Astrocyte (in vitro differentiated cells and primary cell): ENCODE measurements at regions not wholly inside any gene's neighbourhood (a gene's known extent, or its start where the extent isn't known, plus 50 kb on each side); places are given as distances from the start of the nearest gene placed in this dataset.

Source experiments
- DNase-seq: peaks from one replicate; pipeline ENCODE4 v3.0.0-alpha.2; 2010; ENCODE audit warnings: low read depth
- FAIRE-seq: peaks from 2 replicates; lab custom pipeline; 2011; peaks lifted over from hg19 to GRCh38; lab: Jason Lieb, UNC
- H2AFZ ChIP-seq: 2 replicates; pipeline ENCODE4 v1.6.0; 2012; ENCODE audit warnings: low read depth, low read length, inconsistent platforms
- H3K27ac ChIP-seq: 2 replicates; pipeline ENCODE4 v1.5.1; 2011; ENCODE audit warnings: low read depth, low read length, inconsistent platforms
- H3K27me3 ChIP-seq: 2 replicates; pipeline ENCODE4 v1.6.0; 2011; ENCODE audit warnings: low read length, inconsistent platforms; ENCODE audit not compliant: insufficient read depth
- H3K36me3 ChIP-seq: 2 replicates; pipeline ENCODE4 v1.5.1; 2011; ENCODE audit warnings: low read length, inconsistent platforms; ENCODE audit not compliant: insufficient read depth
- H3K4me1 ChIP-seq: 2 replicates; pipeline ENCODE4 v1.5.1; 2011; ENCODE audit warnings: low read length, inconsistent platforms; ENCODE audit not compliant: insufficient read depth
- H3K4me2 ChIP-seq: 2 replicates; pipeline ENCODE4 v1.6.0; 2012; ENCODE audit warnings: low read length, inconsistent platforms
- H3K4me3 ChIP-seq: 2 replicates; pipeline ENCODE4 v1.5.1; 2011; ENCODE audit warnings: low read depth, mild to moderate bottlenecking, low read length, inconsistent platforms; ENCODE audit not compliant: insufficient read depth
- H3K79me2 ChIP-seq: 2 replicates; pipeline ENCODE4 v1.6.0; 2012; ENCODE audit warnings: mild to moderate bottlenecking, low read length, inconsistent platforms; ENCODE audit not compliant: insufficient read depth
- H3K9ac ChIP-seq: 2 replicates; pipeline ENCODE4 v1.6.0; 2012; ENCODE audit warnings: mild to moderate bottlenecking, low read length, inconsistent platforms
- H3K9me3 ChIP-seq: 2 replicates; pipeline ENCODE4 v1.5.1; 2012; ENCODE audit warnings: low read depth, mild to moderate bottlenecking, low read length, inconsistent platforms; ENCODE audit not compliant: insufficient read depth
- H4K20me1 ChIP-seq: 2 replicates; pipeline ENCODE4 v1.6.0; 2012; ENCODE audit warnings: low read length, inconsistent platforms; ENCODE audit not compliant: insufficient read depth
- H3K27ac Mint-ChIP-seq: one replicate; pipeline ENCODE4 v1.8.0; 2021; ENCODE audit warnings: mild to moderate bottlenecking, mixed read lengths; ENCODE audit not compliant: unreplicated experiment
- H3K27me3 Mint-ChIP-seq: one replicate; pipeline ENCODE4 v1.8.0; 2021; ENCODE audit warnings: low read depth, mixed read lengths; ENCODE audit not compliant: unreplicated experiment
- H3K36me3 Mint-ChIP-seq: one replicate; pipeline ENCODE4 v1.8.0; 2021; ENCODE audit warnings: low read depth, mixed read lengths; ENCODE audit not compliant: unreplicated experiment
- H3K4me1 Mint-ChIP-seq: one replicate; pipeline ENCODE4 v1.8.0; 2021; ENCODE audit warnings: low read depth, mixed read lengths; ENCODE audit not compliant: unreplicated experiment
- H3K4me3 Mint-ChIP-seq: one replicate; pipeline ENCODE4 v1.8.0; 2021; ENCODE audit warnings: mild to moderate bottlenecking, moderate library complexity, mixed read lengths; ENCODE audit not compliant: unreplicated experiment
- H3K9me3 Mint-ChIP-seq: one replicate; pipeline ENCODE4 v1.8.0; 2021; ENCODE audit warnings: mild to moderate bottlenecking, mixed read lengths; ENCODE audit not compliant: unreplicated experiment
- CTCF ChIP-seq: IDR thresholded peaks from 2 replicates; pipeline ENCODE4 v1.5.1; 2011; ENCODE audit warnings: low read depth, mild to moderate bottlenecking, inconsistent platforms, low read length, moderate library complexity; ENCODE audit not compliant: insufficient read depth
- EZH2 ChIP-seq: IDR thresholded peaks from 2 replicates; pipeline ENCODE4 v1.6.1; 2012; ENCODE audit warnings: mild to moderate bottlenecking, low read length, inconsistent platforms; ENCODE audit not compliant: insufficient read depth

GRCh38 chr6:168183613-168183970 lies 104.6 kb upstream of the FRMD1 start:
- Histone ChIP-seq H2AFZ (no peak overlapping the region), H3K27me3 (no peaks in the 10 kb centered on the region), H3K4me3 (no peak overlapping the region), H3K4me1 (no peaks in the 10 kb centered on the region), H3K9me3 (no peaks in the 10 kb centered on the region), H3K79me2 (no peaks in the 10 kb centered on the region), H3K9ac (no peak overlapping the region), H3K27ac (no peak overlapping the region), H3K4me2 (no peak overlapping the region), H4K20me1 (no peaks in the 10 kb centered on the region), H3K36me3 (no peaks in the 10 kb centered on the region)
- H3K27me3 Mint-ChIP-seq = peaks cover 51% of the 10 kb centered on the region
- TF ChIP-seq EZH2 (no peak), CTCF (no peak)
- H3K4me3 Mint-ChIP-seq = no peak overlapping the region
- H3K36me3 Mint-ChIP-seq = peaks cover 3% of the 10 kb centered on the region
- peaks cover 10% of the 10 kb centered on the region for H3K9me3 Mint-ChIP-seq
- no peaks in the 10 kb centered on the region for H3K4me1 Mint-ChIP-seq
- FAIRE-seq (no peak), DNase-seq (no peak)
- no peak overlapping the region for H3K27ac Mint-ChIP-seq

GRCh38 chr6:168182908-168183612 lies 104.0 kb upstream of the FRMD1 start:
- Mint-ChIP-seq H3K36me3 (peaks cover 3% of the 10 kb centered on the region), H3K4me1 (no peaks in the 10 kb centered on the region), H3K27me3 (peaks cover 47% of the 10 kb centered on the region), H3K27ac (no peak overlapping the region), H3K4me3 (no peak overlapping the region), H3K9me3 (peaks cover 7% of the 10 kb centered on the region)
- no peaks in the 10 kb centered on the region for H3K27me3 ChIP-seq
- no peak overlapping the region for H3K27ac ChIP-seq
- no peak for TF ChIP-seq EZH2
- no peak for TF ChIP-seq CTCF
- no peak overlapping the region for H3K4me2 ChIP-seq
- H3K4me1 ChIP-seq = no peaks in the 10 kb centered on the region
- no peaks in the 10 kb centered on the region for H3K79me2 ChIP-seq
- no peak overlapping the region for H3K9ac ChIP-seq
- H3K4me3 ChIP-seq = no peak overlapping the region
- no peak overlapping the region for H2AFZ ChIP-seq
- DNase-seq = no peak
- H3K36me3 ChIP-seq = no peaks in the 10 kb centered on the region
- FAIRE-seq = no peak
- H4K20me1 ChIP-seq = no peaks in the 10 kb centered on the region
- H3K9me3 ChIP-seq = no peaks in the 10 kb centered on the region

GRCh38 chr6:168182366-168182765 lies 103.4 kb upstream of the FRMD1 start:
- H3K27ac Mint-ChIP-seq = no peak overlapping the region
- Histone ChIP-seq H3K4me1 (no peaks in the 10 kb centered on the region), H2AFZ (no peak overlapping the region), H3K4me3 (no peak overlapping the region), H3K27me3 (no peaks in the 10 kb centered on the region), H3K9me3 (no peaks in the 10 kb centered on the region), H3K36me3 (no peaks in the 10 kb centered on the region), H4K20me1 (no peaks in the 10 kb centered on the region), H3K27ac (no peak overlapping the region), H3K9ac (no peak overlapping the region), H3K4me2 (no peak overlapping the region), H3K79me2 (no peaks in the 10 kb centered on the region)
- no peak for TF ChIP-seq CTCF
- TF ChIP-seq EZH2 = no peak
- FAIRE-seq (no peak), DNase-seq (no peak)
- H3K9me3 Mint-ChIP-seq = peaks cover 5% of the 10 kb centered on the region
- H3K4me3 Mint-ChIP-seq = no peak overlapping the region
- H3K36me3 Mint-ChIP-seq = peaks cover 3% of the 10 kb centered on the region
- no peaks in the 10 kb centered on the region for H3K4me1 Mint-ChIP-seq
- H3K27me3 Mint-ChIP-seq = peaks cover 50% of the 10 kb centered on the region
